Islet precursor cell (in vitro differentiated cells): ENCODE measurements at regions not wholly inside any gene's neighbourhood (a gene's known extent, or its start where the extent isn't known, plus 50 kb on each side); places are given as distances from the start of the nearest gene placed in this dataset.
"Not testable (repeated sequence)": the region's sequence is repeated elsewhere in the genome, so short reads cannot be mapped to it uniquely, and the experiment has no call there.

ENCODE experiments used
- DNase-seq: peaks from one replicate; pipeline ENCODE4 v3.0.0-alpha.2; 2018

GRCh38 chr1:112818990-112819689, 104.0 kb upstream of the PPM1J start:
- peak; percentile 67 for DNase-seq

- DNase-seq, result no peak
Observed at GRCh38 chr1:112817555-112818373, 102.6 kb upstream of the PPM1J start.

- no peak for DNase-seq
Observed at GRCh38 chr1:112815376-112815775, 100.2 kb upstream of the PPM1J start.

- not testable (repeated sequence) for DNase-seq
Observed at GRCh38 chr1:112814645-112815044, 99.5 kb upstream of the PPM1J start.

GRCh38 chr1:112808861-112809684, 93.9 kb upstream of the PPM1J start:
- peak; percentile 91 for DNase-seq

GRCh38 chr1:112807999-112808398, 92.9 kb upstream of the PPM1J start:
- no peak for DNase-seq

GRCh38 chr1:112807117-112807516, 92.0 kb upstream of the PPM1J start:
- DNase-seq, result peak; percentile 89

GRCh38 chr1:112806090-112806642, 91.0 kb upstream of the PPM1J start:
- no peak for DNase-seq

GRCh38 chr1:112805155-112805853, 90.2 kb upstream of the PPM1J start:
- DNase-seq, result no peak

GRCh38 chr1:112803906-112804762, 89.0 kb upstream of the PPM1J start:
- DNase-seq, result peak; percentile 91

- no peak for DNase-seq
Observed at GRCh38 chr1:112800289-112800688, 85.2 kb upstream of the PPM1J start.

- no peak for DNase-seq
Observed at GRCh38 chr1:112798292-112798691, 83.2 kb upstream of the PPM1J start.

- no peak for DNase-seq
Observed at GRCh38 chr1:112797224-112797623, 82.1 kb upstream of the PPM1J start.

- DNase-seq, result no peak
Observed at GRCh38 chr1:112794654-112795239, 79.6 kb upstream of the PPM1J start.

- no peak for DNase-seq
Observed at GRCh38 chr1:112793631-112794565, 78.8 kb upstream of the PPM1J start.

GRCh38 chr1:112791723-112792104, 76.6 kb upstream of the PPM1J start:
- DNase-seq, result no peak

GRCh38 chr1:112790920-112791722, 76.0 kb upstream of the PPM1J start:
- DNase-seq, result no peak

GRCh38 chr1:112788561-112788960, 73.4 kb upstream of the PPM1J start:
- DNase-seq, result no peak

GRCh38 chr1:112788054-112788453, 72.9 kb upstream of the PPM1J start:
- no peak for DNase-seq
